Activated CD4-positive, alpha-beta T cell treated with anti-CD3 and anti-CD28 coated beads, Interleukin-2, amount 50 U/mL, for 16 hours (primary cell): ENCODE measurements at regions not wholly inside any gene's neighbourhood (a gene's known extent, or its start where the extent isn't known, plus 50 kb on each side); places are given as distances from the start of the nearest gene placed in this dataset.

Experiments
- DNase-seq: peaks from one replicate; pipeline ENCODE4 v3.0.0-alpha.2; 2020

DNA sequence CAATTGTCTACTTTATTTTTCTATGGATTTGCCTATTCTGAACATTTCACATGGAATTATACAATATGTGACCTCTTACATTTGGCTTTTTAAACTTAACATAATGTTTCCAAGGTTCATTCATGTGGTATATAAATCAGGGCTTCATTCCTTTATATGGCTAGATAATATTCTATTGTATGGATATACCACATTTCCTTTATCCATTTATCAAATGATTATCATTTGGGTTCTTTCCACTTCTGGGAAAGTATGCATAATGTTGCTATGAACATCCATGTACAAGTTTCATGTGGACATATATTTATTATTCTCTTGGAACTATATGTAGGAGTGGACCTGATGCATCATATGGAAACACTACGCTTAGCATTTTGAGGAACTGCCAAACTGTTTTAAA is 99.7 kb upstream of the NCKAP5 start:
- DNase-seq: no peak

DNA sequence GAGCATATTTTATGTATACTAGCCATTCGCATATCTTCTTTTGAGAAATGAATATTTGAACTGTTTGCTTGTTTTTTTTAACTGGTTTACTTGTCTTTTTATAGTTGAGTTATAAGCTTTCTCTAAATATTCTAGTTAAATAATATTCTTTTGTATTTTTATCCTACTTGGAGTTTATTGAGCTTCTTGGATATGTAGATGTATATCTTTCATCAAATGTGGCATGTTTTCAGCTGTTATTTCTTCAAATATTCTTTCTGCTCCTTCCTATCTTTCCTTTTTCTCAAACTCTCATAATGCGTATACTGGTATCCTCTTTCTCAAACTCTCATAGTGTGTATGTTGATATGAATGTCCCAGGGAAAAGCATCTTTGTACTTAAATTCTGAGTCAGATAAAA is 100.3 kb upstream of the NCKAP5 start:
- no peak for DNase-seq

DNA sequence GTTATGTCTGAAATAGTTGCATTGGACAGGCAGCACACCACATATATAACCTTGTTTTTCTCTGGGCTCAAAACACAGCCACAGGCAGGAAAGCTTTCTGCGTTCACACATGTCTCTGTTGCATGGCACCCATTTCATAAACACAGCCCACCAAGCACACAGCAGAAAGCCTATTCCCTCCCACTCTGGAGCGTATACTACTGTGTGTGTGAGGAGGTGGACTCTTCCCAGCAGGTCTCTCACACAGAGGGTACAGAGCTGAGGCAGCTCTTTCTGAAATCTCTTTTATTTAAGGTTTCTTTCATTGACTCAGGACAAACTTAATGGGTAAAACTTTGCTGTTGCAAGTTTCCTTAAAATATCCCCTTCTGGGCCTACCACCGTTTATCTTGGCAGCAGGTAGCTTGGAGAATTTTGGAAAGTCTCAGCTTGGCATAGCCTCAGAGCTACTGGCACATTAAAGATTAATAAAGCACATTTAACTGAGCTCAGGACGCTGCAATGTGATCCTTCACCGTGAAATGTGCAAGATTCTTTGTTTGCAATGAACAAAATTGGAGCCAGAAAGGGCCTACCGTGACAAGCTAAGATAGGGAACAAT is 105.1 kb upstream of the NCKAP5 start:
- DNase-seq: no peak

DNA sequence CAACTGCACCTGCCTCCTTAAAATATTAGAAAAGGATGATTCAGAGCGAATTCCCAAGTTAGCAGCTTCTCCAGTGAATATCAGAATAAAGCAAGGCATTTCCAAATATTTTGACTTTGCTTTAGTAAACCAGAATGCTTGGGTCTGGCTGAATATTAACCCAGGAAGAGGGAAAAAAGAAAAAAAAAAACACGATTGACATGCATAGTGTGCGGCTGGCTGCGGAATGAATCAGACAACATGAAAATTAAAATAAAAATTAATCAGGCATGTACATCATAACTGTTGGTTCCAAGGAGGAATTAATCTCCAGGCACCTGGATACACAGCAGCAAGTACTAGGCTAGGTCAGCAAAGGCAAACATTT is 105.8 kb upstream of the NCKAP5 start:
- DNase-seq: no peak

DNA sequence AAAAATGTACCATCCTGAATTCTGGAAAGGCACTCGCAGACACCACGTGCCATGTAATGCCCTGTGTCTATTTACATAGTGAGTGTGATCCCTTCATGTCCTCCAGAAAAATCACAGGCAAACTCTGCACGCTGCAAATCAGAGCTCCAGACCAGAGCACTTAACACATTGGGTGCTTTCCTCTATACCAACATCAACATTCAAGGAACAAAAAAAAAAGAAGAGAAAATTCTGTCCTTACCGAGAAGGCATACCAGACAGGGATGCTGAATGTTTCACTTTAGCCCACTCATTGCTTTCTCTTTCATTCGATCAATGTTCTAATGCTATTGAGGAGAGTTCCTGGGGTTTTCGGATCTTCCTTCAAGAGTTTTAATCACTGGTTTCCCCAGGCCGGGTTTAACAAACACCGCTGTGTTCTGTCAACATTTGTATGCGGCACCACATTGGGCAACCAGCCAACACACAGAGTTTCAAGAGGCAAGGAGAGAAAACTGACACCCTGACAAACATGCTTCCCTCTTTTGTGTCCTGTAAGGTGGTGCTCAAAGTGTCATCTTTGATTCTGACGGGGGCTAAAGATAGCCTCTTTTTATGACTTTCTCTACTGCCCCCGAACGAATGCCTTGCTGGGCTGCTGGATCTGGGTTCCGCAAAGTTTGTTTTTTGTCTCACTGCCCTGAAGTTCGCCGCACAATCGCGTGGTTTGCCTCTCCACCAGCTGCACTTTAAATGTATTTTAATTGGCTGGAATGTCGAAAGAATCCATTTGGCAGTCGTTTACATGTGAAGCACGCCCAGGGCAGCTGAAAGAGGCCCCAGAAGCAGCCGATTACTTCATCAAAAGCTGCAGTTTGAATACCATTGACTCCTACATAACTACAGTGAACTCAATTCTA is 106.4 kb upstream of the NCKAP5 start:
- DNase-seq: no peak

DNA sequence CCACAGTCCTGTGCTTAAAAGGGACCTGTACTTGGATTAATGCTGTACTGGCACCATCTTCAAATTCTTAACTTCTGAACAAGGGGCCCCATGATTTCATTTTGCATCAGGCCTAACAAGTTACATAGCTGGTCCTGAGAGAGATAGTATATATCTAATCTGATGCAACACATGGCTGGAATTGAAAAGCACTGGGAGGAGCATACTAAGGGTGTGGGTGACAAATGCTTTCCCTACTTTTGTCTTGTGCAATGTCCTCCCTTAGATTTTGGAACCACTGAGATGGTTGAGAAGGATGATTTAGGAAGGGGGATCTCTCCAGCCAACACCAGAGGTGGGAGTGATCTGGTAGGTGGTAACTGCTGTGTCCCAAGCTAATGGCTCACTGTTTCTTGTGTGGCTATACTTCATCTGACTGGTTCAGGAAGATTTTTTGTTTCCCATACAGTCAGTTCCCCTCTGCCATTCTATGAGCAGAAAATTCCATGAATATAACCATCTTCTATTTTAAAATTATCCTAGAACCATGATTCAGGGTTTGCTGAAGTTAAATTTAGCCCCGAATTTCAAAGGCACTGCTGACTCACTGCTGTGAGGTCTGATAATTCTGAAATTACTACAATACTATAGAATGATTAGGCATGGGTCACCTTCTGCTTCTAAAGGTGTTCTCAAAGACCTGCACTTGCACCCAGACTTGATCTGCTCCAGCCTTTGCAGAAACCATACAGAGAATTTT is 108.3 kb upstream of the NCKAP5 start:
- DNase-seq: no peak

DNA sequence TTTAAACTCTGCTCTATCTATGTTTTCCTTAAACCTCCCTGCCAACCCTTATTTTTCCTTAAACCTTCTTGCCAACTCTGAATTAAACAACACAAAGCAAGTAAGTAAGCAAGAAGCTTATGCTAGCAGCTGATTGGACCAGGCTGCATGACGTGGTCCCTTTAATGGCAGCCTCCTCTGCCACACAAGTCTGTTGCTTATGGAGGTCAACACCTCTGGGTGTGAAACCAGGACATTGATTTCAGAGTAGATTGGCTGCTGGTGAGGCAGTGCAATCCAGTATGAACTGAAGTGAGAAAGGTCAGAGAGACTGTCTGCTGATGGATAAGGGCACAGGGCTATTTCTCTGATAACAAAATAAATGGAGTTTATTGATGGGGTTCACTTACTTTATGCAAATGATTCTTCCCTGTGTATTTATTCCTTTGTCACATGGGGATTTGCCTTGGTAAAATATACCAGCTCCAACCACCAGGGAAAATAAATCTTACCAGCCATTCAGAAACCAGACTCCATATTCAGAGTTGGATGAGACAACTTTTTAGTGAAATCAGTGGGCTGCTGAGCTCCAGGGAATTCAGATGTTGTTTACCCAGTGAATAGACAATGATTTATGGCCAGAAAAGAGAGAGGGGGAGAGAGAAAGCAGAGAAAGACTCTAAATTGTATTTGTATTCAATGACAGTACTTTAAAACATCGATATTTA is 112.2 kb upstream of the NCKAP5 start:
- no peak for DNase-seq

DNA sequence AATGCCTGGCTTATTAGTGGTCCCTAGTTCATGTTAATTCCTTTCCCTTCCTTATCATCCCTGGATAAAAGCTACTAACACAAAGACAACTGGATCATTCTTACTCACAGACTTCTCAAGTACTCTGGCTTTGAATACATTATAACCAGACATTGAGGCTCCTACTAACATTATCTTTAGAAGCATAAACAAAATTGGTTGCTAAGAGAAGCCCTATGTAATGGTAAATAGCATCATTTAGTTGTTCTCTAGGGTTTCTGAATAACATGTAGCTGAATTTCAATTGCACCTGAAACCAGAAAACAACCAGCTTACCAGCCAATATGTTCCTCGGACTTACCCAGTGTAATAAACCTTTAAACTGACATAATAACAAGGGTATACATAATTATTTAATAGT is 114.1 kb upstream of the NCKAP5 start:
- no peak for DNase-seq

DNA sequence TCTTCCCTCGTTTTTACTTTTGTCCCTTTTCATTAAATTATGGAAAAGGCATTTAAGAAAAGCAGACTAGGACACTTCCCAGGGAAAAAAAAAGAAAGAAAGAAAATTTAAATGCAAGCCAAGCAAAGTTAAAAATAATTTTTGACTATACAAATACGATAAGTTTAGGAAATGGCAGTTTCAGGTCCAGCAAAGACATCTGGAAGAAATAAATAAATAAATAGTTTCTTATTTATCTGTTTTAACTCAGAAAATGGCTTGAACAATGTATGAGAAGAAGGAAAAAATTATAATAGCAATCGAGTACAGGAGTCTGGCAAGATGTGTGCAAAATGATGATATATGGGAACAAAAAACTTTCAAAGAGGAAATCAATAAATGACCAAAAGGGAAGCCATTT is 114.6 kb upstream of the NCKAP5 start:
- DNase-seq: no peak

DNA sequence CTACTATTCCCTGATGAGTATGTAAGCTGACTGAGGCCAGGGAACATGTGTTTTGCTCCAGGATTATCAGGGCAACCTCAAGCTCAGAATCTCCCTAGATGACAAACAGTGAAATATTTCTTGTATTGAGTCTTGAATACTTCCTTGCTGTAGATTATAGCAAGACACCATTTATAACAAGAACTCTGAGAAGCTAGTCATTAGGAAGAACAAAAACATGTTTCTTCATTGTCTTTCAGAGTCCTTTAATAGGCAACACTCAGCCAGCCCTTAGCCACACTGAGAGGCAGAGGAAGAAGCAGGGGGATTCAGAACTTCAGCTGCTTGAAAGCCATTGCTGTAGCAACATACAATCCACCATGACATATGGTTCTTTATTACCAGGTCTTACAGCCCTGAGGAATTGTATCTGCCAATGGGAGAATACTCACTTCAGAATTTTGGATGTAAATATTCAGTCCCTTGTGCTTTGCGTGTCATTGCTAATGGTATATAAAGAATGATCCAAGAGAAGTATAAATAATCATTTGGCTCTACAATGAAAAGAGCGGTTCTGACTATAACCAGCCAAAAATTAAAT is 117.5 kb upstream of the NCKAP5 start:
- no peak for DNase-seq

DNA sequence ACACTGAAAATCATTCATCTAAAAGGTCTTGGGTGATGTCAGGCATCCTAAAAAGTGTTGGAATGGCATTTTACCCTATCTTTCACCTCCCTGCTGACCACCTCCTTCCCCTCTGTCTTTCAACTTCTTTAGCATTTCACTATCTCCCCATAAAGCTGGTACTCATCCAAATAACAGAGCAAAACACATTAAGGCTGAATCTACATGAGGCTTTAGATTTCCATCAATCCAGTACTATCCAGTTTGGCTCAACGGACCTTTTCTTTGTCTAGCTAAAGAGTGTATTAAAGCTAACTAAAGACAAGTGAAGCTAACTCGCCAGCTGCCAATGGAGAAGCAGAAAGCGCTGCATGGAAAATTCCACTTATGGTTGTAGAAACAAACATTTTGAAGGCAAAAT is 122.5 kb upstream of the NCKAP5 start:
- no peak for DNase-seq

DNA sequence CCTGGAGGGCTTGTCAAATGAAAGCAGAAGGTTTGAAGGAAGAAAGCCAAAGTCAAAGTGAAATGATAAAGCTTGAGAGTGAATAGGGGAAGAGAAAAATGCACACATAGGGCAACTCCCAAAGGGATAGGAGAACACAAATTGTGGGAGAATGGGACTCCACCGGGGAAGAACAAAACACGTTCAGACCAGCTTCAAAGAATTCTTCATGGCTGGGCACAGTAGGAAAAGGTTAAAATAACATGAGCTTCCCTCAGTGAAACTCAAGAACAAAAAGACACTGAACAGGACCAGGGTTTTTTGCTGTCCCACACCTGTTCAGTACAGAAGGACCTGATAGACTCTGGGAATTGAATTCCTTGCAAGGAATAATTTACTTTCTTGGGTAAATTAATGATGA is 123.1 kb upstream of the NCKAP5 start:
- no peak for DNase-seq

DNA sequence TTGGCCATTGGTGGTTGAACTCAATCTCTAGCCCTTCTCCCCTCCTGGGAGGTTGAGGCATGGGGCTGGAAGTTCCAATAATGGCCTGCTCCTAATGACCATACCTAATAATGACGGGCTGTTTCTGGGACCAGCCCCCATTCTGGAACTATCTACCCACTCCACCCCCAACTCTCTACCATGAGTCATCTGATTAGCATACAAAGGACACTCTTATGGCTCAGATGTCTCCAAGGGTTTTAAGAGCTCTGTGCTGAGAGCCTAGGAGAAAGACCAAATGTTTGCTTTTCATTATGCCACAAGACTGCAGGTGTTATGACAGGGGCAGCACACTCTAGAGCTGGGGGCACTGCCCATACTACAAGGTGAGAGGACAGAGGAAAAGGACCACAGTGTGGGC is 137.0 kb upstream of the NCKAP5 start:
- DNase-seq: no peak

DNA sequence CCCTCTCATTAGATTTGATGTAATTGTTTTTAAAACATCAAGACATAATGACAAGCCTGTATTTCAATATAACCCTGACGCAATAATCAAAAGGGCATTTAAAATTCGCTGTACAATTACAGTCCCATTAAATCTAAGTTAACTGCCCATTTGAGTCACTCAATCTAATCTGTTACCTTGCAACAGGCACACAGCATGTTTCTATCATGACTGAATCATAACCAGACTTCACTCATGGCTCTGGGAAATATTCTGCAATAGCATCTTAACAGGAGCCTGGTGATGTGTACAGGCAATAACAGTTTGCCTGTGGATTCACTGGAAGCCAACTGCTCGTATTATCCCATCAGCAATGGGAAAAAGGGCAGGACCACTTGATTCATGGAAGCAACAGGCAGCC is 142.3 kb upstream of the NCKAP5 start:
- no peak for DNase-seq

DNA sequence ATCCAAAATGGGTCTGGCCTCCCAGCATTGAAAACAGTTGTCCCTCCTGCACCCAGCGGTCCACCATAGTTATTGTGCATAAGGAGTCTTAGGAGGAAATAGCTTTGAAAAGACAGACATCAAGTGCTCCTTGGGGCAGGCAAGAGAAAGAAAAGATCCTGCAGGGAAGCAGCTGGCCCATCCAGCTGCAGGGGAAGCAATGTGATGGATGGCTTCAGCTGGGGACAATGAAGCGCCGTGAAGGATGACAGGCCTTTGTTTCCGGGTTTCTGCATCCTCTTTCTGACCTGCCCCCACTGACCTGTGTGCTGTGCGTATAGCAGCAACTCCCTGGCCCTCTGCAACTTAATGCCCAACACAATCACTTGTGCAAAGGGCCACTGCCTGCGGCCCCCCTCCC is 142.9 kb upstream of the NCKAP5 start:
- no peak for DNase-seq

DNA sequence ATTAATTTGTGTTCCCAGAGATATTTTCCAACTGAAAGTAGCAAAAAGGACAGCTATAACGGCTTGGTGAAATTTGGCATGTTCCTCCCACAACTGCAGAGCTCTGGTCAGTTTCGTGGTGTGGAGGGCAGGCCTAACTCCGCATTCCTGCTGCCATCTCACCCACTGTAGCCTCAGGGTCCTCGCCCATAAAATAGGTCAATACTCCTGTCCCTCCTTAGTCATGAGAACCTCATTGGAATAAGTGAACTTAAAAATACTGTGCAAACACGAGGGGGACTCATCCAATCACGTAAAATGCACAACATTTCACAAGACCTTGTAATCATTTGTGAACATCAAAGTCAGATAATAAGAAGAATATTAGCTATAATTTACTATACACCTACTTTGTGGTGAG is 143.5 kb upstream of the NCKAP5 start:
- no peak for DNase-seq

DNA sequence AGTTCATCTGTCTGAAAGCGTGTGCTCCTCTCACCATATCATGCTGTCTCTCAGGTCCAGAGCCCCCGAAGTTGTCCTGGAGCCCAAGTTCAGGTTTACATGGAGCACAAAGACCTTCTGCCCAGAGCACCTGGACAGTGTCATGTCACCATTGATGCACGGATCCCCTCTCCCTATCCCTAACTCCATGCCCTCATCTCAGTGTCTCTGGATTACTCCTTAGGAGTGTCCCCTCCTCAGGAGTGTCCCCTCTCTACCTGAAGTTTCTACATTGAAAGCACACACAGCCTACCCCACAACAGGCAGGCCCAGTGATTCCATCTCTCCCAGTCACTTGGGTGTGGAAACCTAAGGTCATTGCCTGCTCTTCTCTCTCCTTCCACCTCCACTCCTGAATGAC is 144.1 kb upstream of the NCKAP5 start:
- DNase-seq: no peak

DNA sequence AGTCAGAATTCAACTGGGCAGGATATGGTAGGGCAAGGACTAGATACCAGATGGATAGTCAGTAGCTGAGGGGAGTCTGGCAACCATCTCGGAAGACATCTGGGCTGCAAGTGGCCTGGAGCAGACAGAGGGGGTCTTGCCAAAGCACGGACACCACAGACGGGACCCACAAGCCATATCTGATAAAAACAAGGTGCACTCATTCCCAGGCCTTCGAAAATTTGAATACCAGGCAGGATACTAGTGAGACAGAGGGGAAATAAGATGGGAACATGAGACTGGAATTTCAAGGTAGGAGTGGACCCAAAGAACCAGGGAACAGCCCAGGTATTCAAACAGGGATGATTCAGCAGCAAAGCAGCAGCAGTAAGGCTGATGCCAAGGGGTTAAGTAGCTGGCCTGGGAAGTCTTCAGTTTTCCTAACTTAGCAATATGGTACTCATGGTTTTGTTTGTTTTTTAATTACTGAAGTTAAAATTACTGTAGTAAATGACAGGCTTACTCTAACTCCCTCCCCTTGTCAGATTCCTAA is 144.9 kb upstream of the NCKAP5 start:
- no peak for DNase-seq

DNA sequence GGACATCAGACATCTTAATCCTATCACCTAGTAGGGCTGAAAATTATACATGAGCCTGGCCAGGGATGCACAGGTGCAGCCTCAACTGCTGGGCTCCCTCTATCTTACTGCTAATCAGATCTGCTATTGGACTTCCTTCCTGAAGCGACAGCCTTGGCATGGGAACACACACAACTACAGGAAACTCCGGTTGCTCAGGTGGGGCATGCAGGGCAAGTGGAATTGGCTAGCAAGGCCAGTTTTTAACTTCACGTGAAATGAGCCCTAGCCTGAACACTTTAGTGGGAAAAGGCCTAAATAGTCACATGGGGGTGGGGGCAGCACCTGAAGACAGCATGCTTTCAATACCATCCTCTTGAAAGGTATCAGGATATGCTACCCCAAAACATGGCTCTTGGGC is 147.9 kb upstream of the NCKAP5 start:
- DNase-seq: no peak

DNA sequence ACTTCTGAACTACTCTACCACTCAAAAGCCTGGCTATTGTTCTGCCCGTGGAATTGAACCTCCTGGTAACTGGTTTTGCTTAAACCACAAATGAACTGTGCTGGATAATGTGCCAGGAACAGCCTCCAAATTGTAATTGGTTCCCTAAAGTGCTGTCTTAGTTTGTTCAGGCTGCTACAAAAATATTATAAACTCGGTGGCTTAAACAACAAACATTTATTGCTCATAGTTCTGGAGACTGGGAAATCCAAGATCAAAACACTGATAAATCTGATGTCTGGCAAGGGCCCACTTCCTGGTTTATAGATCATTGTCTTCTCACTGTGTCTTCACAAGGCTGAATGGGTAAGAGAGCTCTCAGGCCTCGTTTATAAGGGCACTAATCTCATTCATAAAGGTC is 149.2 kb upstream of the NCKAP5 start:
- no peak for DNase-seq

DNA sequence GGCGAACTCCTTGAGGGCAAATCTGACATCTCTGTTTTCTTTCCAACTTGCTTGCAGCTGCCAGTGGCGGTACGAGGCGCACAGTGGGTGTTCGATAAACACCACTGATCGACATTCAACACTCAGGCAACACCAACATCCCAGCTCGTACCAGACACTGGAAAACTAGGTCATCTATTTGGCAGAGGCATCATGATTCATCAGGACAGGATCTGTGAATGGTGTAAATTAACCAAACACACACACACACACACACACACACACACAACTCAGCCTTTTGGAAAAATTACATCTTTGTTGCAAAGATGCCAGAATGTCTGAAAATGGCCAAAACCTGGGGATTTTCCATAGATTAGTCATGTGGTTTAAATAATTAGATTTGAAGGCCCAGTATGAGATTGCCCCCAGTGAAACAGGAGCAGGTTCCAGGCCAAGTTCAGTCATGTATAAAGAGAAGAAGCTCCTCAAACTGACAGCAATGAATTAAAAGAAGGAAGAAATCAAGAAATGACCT is 150.5 kb upstream of the NCKAP5 start:
- no peak for DNase-seq

DNA sequence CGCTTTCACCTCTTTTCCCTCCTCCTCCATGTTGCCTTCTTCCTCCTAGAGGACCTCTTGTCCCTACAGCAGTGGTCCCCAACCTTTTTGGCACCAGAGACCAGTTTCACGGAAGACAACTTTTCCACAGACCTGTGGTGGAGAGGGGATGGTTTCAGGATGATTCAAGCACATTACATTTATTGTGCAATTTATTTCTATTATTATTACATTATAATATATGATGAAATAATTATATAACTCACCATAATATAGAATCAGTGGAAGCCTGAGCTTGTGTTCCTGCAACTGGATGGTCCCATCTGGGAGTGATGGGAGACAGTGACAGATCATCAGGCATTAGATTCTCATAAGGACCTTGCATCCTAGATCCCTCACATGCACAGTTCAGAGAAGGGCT is 152.2 kb upstream of the NCKAP5 start:
- DNase-seq: no peak

DNA sequence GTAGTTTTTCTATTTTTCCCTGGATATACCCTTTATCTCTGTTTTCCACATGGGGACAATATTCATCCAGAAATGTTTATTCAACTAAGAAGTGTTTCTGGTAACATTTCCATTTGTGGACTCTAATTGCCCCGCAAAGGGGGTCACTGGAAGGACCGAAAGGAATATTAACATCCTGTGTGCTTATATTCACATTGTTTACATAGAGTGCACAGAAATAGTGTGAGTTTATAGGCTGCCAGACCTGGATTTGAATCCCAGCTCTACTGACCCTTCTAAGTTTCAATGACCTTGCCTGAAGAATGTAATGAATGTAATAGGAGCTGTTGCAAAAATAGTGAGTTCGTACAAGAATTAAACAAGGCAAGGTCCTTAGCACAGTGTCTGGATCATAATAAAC is 152.9 kb upstream of the NCKAP5 start:
- no peak for DNase-seq
